ENCODE measurements at regions not wholly inside any gene's neighbourhood (a gene's known extent, or its start where the extent isn't known, plus 50 kb on each side); places are given as distances from the start of the nearest gene placed in this dataset.

DNA sequence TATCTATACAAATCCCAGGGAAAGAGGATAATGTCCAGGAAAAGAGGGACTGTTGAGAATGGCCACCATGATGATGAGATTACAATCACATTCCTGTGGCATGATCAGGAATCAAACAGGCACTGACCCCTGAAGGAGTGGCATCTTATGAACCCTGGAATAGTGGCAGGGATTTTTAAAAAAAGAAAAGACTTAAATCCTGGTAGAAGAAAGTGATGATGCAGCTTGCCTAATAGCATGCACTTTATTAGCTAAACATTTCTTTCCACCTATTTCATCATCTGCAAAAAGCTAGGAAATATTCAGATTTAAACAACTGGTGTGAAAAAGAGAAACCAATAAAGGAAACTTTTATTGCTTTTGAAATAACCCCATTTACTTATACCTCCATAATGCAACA is 87.2 kb upstream of the FSHR start:
- TF ChIP-seq, protein P1, sequence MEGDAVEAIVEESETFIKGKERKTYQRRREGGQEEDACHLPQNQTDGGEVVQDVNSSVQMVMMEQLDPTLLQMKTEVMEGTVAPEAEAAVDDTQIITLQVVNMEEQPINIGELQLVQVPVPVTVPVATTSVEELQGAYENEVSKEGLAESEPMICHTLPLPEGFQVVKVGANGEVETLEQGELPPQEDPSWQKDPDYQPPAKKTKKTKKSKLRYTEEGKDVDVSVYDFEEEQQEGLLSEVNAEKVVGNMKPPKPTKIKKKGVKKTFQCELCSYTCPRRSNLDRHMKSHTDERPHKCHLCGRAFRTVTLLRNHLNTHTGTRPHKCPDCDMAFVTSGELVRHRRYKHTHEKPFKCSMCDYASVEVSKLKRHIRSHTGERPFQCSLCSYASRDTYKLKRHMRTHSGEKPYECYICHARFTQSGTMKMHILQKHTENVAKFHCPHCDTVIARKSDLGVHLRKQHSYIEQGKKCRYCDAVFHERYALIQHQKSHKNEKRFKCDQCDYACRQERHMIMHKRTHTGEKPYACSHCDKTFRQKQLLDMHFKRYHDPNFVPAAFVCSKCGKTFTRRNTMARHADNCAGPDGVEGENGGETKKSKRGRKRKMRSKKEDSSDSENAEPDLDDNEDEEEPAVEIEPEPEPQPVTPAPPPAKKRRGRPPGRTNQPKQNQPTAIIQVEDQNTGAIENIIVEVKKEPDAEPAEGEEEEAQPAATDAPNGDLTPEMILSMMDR (IDR thresholded peaks at IDR 0.05), result no peak
- TF ChIP-seq POLR2A (IDR thresholded peaks at IDR 0.05), result no peak
